Panc1 (cell line): ENCODE measurements at regions not wholly inside any gene's neighbourhood (a gene's known extent, or its start where the extent isn't known, plus 50 kb on each side); places are given as distances from the start of the nearest gene placed in this dataset.

Experiments used
- ATAC-seq: fragments of 200-7000 bp; cut with Tn5 transposase; 2 replicates; pipeline ENCODE4 v1.9.1; 2020; ENCODE audit warnings: mild to moderate bottlenecking, moderate library complexity
- BruUV-seq: library from RNA; stranded (reverse); fragments of 400-500 nt; replicated peaks from 2 replicates; lab custom pipeline; 2021; lab: Mats Ljungman, UMichigan
- CTCF ChIA-PET: fragments of 300-600 bp; sonication (Branson Sonifier 250); formaldehyde crosslinking; loops from one replicate; lab custom pipeline; 2022; ENCODE audit warnings: antibody characterized with exemption; lab: Charles Lee
- POLR2A ChIA-PET: fragments of 300-600 bp; sonication (Branson Sonifier 250); formaldehyde crosslinking; loops from one replicate; lab custom pipeline; 2022; ENCODE audit warnings: antibody characterized with exemption; lab: Charles Lee
- DNase-seq: peaks from one replicate; pipeline ENCODE4 v3.0.0-alpha.2; 2010; ENCODE audit warnings: low read depth, low spot score
- H3K27ac ChIP-seq: 2 replicates; pipeline ENCODE4 v1.5.1; 2011; ENCODE audit warnings: mild to moderate bottlenecking, low read length, inconsistent platforms
- H3K27me3 ChIP-seq: fragments of 200-500 bp; sonication (Bioruptor generic); 2 replicates; pipeline ENCODE4 v1.6.0; 2014; ENCODE audit warnings: low read length, inconsistent platforms; ENCODE audit not compliant: control insufficient read depth, insufficient read depth
- H3K36me3 ChIP-seq: fragments of 200-500 bp; sonication (Bioruptor generic); 2 replicates; pipeline ENCODE4 v1.5.1; 2014; ENCODE audit warnings: inconsistent platforms, mild to moderate bottlenecking, low read length, moderate library complexity; ENCODE audit not compliant: control insufficient read depth, insufficient read depth
- H3K4me1 ChIP-seq: 2 replicates; pipeline ENCODE4 v1.5.1; 2011; ENCODE audit warnings: inconsistent platforms, mild to moderate bottlenecking, low read length, moderate library complexity; ENCODE audit not compliant: control insufficient read depth, insufficient read depth
- H3K4me3 ChIP-seq, 2 experiments: 2 replicates each; pipeline ENCODE4 v1.5.1; 2011 to 2012; ENCODE audit warnings: low read depth in 2 of 2, low read length in 2 of 2, mild to moderate bottlenecking in 2 of 2, inconsistent platforms in 1 of 2, moderate library complexity in 1 of 2
- H3K9me3 ChIP-seq: fragments of 200-500 bp; sonication (Bioruptor generic); 2 replicates; pipeline ENCODE4 v1.5.1; 2014; ENCODE audit warnings: low read depth, mild to moderate bottlenecking, inconsistent platforms, low read length, moderate library complexity; ENCODE audit not compliant: control insufficient read depth, insufficient read depth
- POLR2AphosphoS5 ChIP-seq: IDR thresholded peaks from 2 replicates; pipeline ENCODE4 v1.6.1; 2012; ENCODE audit warnings: mild to moderate bottlenecking, low read depth, low read length, moderate library complexity
- REST ChIP-seq, 2 experiments: IDR thresholded peaks; 2 replicates each; pipeline ENCODE4 v1.6.1; 2011 to 2012; ENCODE audit warnings: low read depth in 2 of 2, control low read depth in 1 of 2, low read length in 1 of 2, mild to moderate bottlenecking in 1 of 2, moderate library complexity in 1 of 2; ENCODE audit not compliant: insufficient read depth in 1 of 2
- SIN3A ChIP-seq: IDR thresholded peaks from 2 replicates; pipeline ENCODE4 v1.6.1; 2012; ENCODE audit warnings: low read depth, mild to moderate bottlenecking, low read length, moderate library complexity, borderline replicate concordance; ENCODE audit not compliant: insufficient read depth
- TCF7L2 ChIP-seq: IDR thresholded peaks from 2 replicates; pipeline ENCODE4 v1.6.1; 2011; ENCODE audit warnings: mild to moderate bottlenecking, low read depth, low read length, inconsistent platforms
- in situ Hi-C: cut with HindIII; loops from 2 replicates; pipeline ENCODE4 v1.10.0; 2016; ENCODE audit warnings: low sequenced_read_pairs, low pct_unique_long_range_greater_than_20kb
- intact Hi-C: fragments of 100-400 bp; cut with micrococcal nuclease; formaldehyde crosslinking; loops from one replicate; pipeline ENCODE4 v1.10.0; 2022; ENCODE audit not compliant: unreplicated experiment
- TF ChIP-seq, protein P1 (sequence below): fragments of 450-650 bp; IDR thresholded peaks from 2 replicates; pipeline ENCODE4 v1.5.1; 2017; ENCODE audit warnings: mild to moderate bottlenecking

- intact Hi-C loops (no loop called here), in situ Hi-C loops (no loop called here)
- no TSS peak for BruUV-seq
- TF ChIP-seq REST (IDR thresholded peaks at IDR 0.05; ENCODE audit: insufficient read depth in 1 of 2, low read depth in 2 of 2, low read length in 1 of 2) (no peak), TCF7L2 (no peak), POLR2AphosphoS5 (no peak), SIN3A (no peak)
- TF ChIP-seq, protein P1, sequence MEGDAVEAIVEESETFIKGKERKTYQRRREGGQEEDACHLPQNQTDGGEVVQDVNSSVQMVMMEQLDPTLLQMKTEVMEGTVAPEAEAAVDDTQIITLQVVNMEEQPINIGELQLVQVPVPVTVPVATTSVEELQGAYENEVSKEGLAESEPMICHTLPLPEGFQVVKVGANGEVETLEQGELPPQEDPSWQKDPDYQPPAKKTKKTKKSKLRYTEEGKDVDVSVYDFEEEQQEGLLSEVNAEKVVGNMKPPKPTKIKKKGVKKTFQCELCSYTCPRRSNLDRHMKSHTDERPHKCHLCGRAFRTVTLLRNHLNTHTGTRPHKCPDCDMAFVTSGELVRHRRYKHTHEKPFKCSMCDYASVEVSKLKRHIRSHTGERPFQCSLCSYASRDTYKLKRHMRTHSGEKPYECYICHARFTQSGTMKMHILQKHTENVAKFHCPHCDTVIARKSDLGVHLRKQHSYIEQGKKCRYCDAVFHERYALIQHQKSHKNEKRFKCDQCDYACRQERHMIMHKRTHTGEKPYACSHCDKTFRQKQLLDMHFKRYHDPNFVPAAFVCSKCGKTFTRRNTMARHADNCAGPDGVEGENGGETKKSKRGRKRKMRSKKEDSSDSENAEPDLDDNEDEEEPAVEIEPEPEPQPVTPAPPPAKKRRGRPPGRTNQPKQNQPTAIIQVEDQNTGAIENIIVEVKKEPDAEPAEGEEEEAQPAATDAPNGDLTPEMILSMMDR, result no peak
- no peaks in the 10 kb centered on the region for H3K36me3 ChIP-seq
- no peaks in the 10 kb centered on the region for H3K4me1 ChIP-seq
- H3K9me3 ChIP-seq, result no peaks in the 10 kb centered on the region
- ChIA-PET CTCF (no interaction called here), POLR2A (no interaction called here)
- no peak overlapping the region for H3K4me3 ChIP-seq
- H3K27me3 ChIP-seq, result no peaks in the 10 kb centered on the region
- no peak for ATAC-seq
- no peak overlapping the region for H3K27ac ChIP-seq
- no peak for DNase-seq
Measured at GRCh38 chr10:36629476-36629875, 495.9 kb upstream of the ANKRD30A start.

GRCh38 chr10:36624551-36625100, 500.8 kb upstream of the ANKRD30A start:
- in situ Hi-C loops, result no loop called here
- POLR2A ChIA-PET, result no interaction called here

More at GRCh38 chr10:36624551-36625100, 500.8 kb upstream of the ANKRD30A start:
- Histone ChIP-seq H3K9me3 (no peaks in the 10 kb centered on the region), H3K36me3 (no peaks in the 10 kb centered on the region), H3K27me3 (no peaks in the 10 kb centered on the region), H3K27ac (no peak overlapping the region), H3K4me1 (no peaks in the 10 kb centered on the region), H3K4me3 (no peak overlapping the region)
- intact Hi-C loops, result no loop called here
- CTCF ChIA-PET, result no interaction called here
- no peak for TF ChIP-seq REST (IDR thresholded peaks at IDR 0.05; ENCODE audit: insufficient read depth in 1 of 2, low read depth in 2 of 2, low read length in 1 of 2)
- TF ChIP-seq, protein P1, result no peak
- TF ChIP-seq TCF7L2, result no peak
- no peak for TF ChIP-seq SIN3A
- no peak for TF ChIP-seq POLR2AphosphoS5
- DNase-seq, result no peak
- no peak for ATAC-seq
- BruUV-seq, result no TSS peak
